Tibial nerve (tissue), 4 donors: ENCODE measurements at regions not wholly inside any gene's neighbourhood (a gene's known extent, or its start where the extent isn't known, plus 50 kb on each side); places are given as distances from the start of the nearest gene placed in this dataset.

Experiments
- DNase-seq, 2 donors: peaks; one replicate each; pipeline ENCODE4 v3.0.0-alpha.2; 2019; ENCODE audit warnings: low spot score in 2 of 2
- H3K27ac ChIP-seq, 4 donors: fragments of 200-600 bp; sonication (generic) in 3 of 4; one replicate each; pipeline ENCODE4 v1.5.1; 2017 to 2019; ENCODE audit warnings: mild to moderate bottlenecking in 1 of 4
- H3K27me3 ChIP-seq, 2 donors: fragments of 200-600 bp; sonication (generic) in 1 of 2; one replicate each; pipeline versions ENCODE4 v1.5.1 to v1.6.0; 2017 to 2019
- H3K36me3 ChIP-seq, 3 donors: fragments of 200-600 bp; sonication (generic); one replicate each; pipeline ENCODE4 v1.5.1; 2018 to 2019
- H3K4me1 ChIP-seq, 4 donors: fragments of 200-600 bp; sonication (generic) in 3 of 4; one replicate each; pipeline ENCODE4 v1.5.1; 2017 to 2019
- H3K4me3 ChIP-seq, 4 donors: fragments of 200-600 bp; sonication (generic) in 3 of 4; one replicate each; pipeline ENCODE4 v1.5.1; 2017 to 2019; ENCODE audit warnings: mild to moderate bottlenecking in 1 of 4, moderate library complexity in 1 of 4
- H3K9me3 ChIP-seq, 4 donors: fragments of 200-600 bp; sonication (generic) in 3 of 4; one replicate each; pipeline ENCODE4 v1.5.1; 2017 to 2019
- CTCF ChIP-seq, 5 experiments: fragments of 200-600 bp in 3 of 5; fragments of 450-650 bp in 2 of 5; sonication (generic) in 3 of 5; IDR thresholded peaks; one replicate each; pipeline ENCODE4 v1.5.1; 2016 to 2019; ENCODE audit warnings: antibody characterized with exemption in 5 of 5, mild to moderate bottlenecking in 3 of 5, moderate library complexity in 2 of 5
- EP300 ChIP-seq, 2 donors: sonication (generic); formaldehyde crosslinking; IDR thresholded peaks; one replicate each; pipeline ENCODE4 v1.6.1; 2017; ENCODE audit warnings: antibody characterized with exemption in 2 of 2, mild to moderate bottlenecking in 1 of 2
- POLR2A ChIP-seq, 2 donors: fragments of 450-650 bp; IDR thresholded peaks; one replicate each; pipeline ENCODE4 v1.6.1; 2017; ENCODE audit warnings: antibody characterized with exemption in 2 of 2, mild to moderate bottlenecking in 2 of 2, moderate library complexity in 2 of 2
- WGBS, 2 donors: methylation state at CpG; one replicate each; pipeline ENCODE4 v1.1.5; 2018; 5-methylcytosine and 5-hydroxymethylcytosine counted together

- TF ChIP-seq CTCF (IDR thresholded peaks at IDR 0.05) (no peak), POLR2A (IDR thresholded peaks at IDR 0.05) (no peak), EP300 (IDR thresholded peaks at IDR 0.05) (no peak)
- DNase-seq = no peak
- 33 to 41% methylated on average over 2 of the region's 2 CpGs for WGBS, 2 donors
These were observed 86.9 kb upstream of the NEIL3 start for GRCh38 chr4:177222781-177223180.

GRCh38 chr4:177225605-177226004 lies 84.1 kb upstream of the NEIL3 start:
- Histone ChIP-seq H3K9me3 (no peaks in the 10 kb centered on the region), H3K27me3 (no peaks in the 10 kb centered on the region), H3K27ac (no peak overlapping the region), H3K36me3 (no peaks in the 10 kb centered on the region), H3K4me3 (no peak overlapping the region), H3K4me1 (peaks cover 0 to 3% (median 0%) of the 10 kb centered on the region in 4 donors)
- no peak for DNase-seq
- TF ChIP-seq EP300 (IDR thresholded peaks at IDR 0.05) = no peak
- TF ChIP-seq CTCF (IDR thresholded peaks at IDR 0.05) = no peak
- no peak for TF ChIP-seq POLR2A (IDR thresholded peaks at IDR 0.05)
- 71 to 80% methylated on average over 1 of the region's 1 CpG for WGBS, 2 donors

More at GRCh38 chr4:177222781-177223180, 86.9 kb upstream of the NEIL3 start:
- no peak overlapping the region for H3K4me3 ChIP-seq
- H3K36me3 ChIP-seq = no peaks in the 10 kb centered on the region
- H3K27me3 ChIP-seq = no peaks in the 10 kb centered on the region
- no peaks in the 10 kb centered on the region for H3K4me1 ChIP-seq
- H3K27ac ChIP-seq = no peak overlapping the region
- H3K9me3 ChIP-seq = no peaks in the 10 kb centered on the region

GRCh38 chr4:177227636-177228035 lies 82.0 kb upstream of the NEIL3 start:
- 88% methylated on average over 5 of the region's 21 CpGs; no CpG with 5 or more reads in 1 of the 2 donors for WGBS, 2 donors
- no peaks in the 10 kb centered on the region for H3K27me3 ChIP-seq
- no peaks in the 10 kb centered on the region for H3K9me3 ChIP-seq
- DNase-seq = no peak
- H3K4me3 ChIP-seq = no peak overlapping the region
- no peak for TF ChIP-seq CTCF (IDR thresholded peaks at IDR 0.05)
- no peak for TF ChIP-seq EP300 (IDR thresholded peaks at IDR 0.05)
- no peak for TF ChIP-seq POLR2A (IDR thresholded peaks at IDR 0.05)
- peaks cover 0 to 3% (median 0%) of the 10 kb centered on the region in 4 donors for H3K4me1 ChIP-seq
- H3K36me3 ChIP-seq = no peaks in the 10 kb centered on the region
- no peak overlapping the region for H3K27ac ChIP-seq

GRCh38 chr4:177228599-177228998 lies 81.1 kb upstream of the NEIL3 start:
- H3K27ac ChIP-seq = no peak overlapping the region
- no peak for DNase-seq
- TF ChIP-seq CTCF (IDR thresholded peaks at IDR 0.05) = no peak
- TF ChIP-seq POLR2A (IDR thresholded peaks at IDR 0.05) = no peak
- TF ChIP-seq EP300 (IDR thresholded peaks at IDR 0.05) = no peak
- no peaks in the 10 kb centered on the region for H3K9me3 ChIP-seq
- H3K36me3 ChIP-seq = no peaks in the 10 kb centered on the region
- no peaks in the 10 kb centered on the region for H3K27me3 ChIP-seq
- no peak overlapping the region for H3K4me3 ChIP-seq
- 84 to 88% methylated on average over 4 of the region's 4 CpGs for WGBS, 2 donors
- H3K4me1 ChIP-seq = peaks cover 0 to 3% (median 0%) of the 10 kb centered on the region in 4 donors

- 25 to 33% methylated on average over 7 of the region's 7 CpGs for WGBS, 2 donors
- no peaks in the 10 kb centered on the region for H3K27me3 ChIP-seq
These were observed 80.3 kb upstream of the NEIL3 start for GRCh38 chr4:177229331-177229730.

More at GRCh38 chr4:177229331-177229730, 80.3 kb upstream of the NEIL3 start:
- TF ChIP-seq EP300 (IDR thresholded peaks at IDR 0.05) (no peak), POLR2A (IDR thresholded peaks at IDR 0.05) (no peak), CTCF (IDR thresholded peaks at IDR 0.05) (no peak)
- Histone ChIP-seq H3K9me3 (no peaks in the 10 kb centered on the region), H3K4me1 (peaks cover 0 to 3% (median 0%) of the 10 kb centered on the region in 4 donors), H3K36me3 (no peaks in the 10 kb centered on the region), H3K27ac (no peak overlapping the region), H3K4me3 (peak overlapping the region in 3 of 4 donors; percentile 10 to 31 (median 14))
- DNase-seq = no peak
